Cardiac muscle cell (in vitro differentiated cells and primary cell): ENCODE measurements at regions not wholly inside any gene's neighbourhood (a gene's known extent, or its start where the extent isn't known, plus 50 kb on each side); places are given as distances from the start of the nearest gene placed in this dataset.

Experiments
- DNase-seq, 2 donors: peaks; one replicate each; pipeline versions ENCODE4 v3.0.0 to v3.0.0-alpha.2; 2010 to 2017; ENCODE audit warnings: low read depth in 1 of 2, low spot score in 1 of 2
- H3K27ac ChIP-seq: fragments of 200-600 bp; sonication (generic); 2 replicates; pipeline ENCODE4 v1.5.1; 2016
- H3K27me3 ChIP-seq: fragments of 200-600 bp; sonication (generic); 2 replicates; pipeline ENCODE4 v1.6.0; 2016; ENCODE audit warnings: control low read depth
- H3K36me3 ChIP-seq: fragments of 200-600 bp; sonication (generic); 2 replicates; pipeline ENCODE4 v1.5.1; 2016; ENCODE audit warnings: control low read depth
- H3K4me1 ChIP-seq: fragments of 200-600 bp; sonication (generic); 2 replicates; pipeline ENCODE4 v1.8.1; 2017; ENCODE audit warnings: low read depth, mild to moderate bottlenecking, mixed run types
- H3K4me3 ChIP-seq: fragments of 200-600 bp; sonication (generic); 2 replicates; pipeline ENCODE4 v1.5.1; 2016; ENCODE audit warnings: mild to moderate bottlenecking
- H3K9me3 ChIP-seq: fragments of 200-600 bp; sonication (generic); 2 replicates; pipeline ENCODE4 v1.5.1; 2017; ENCODE audit warnings: low read depth, mild to moderate bottlenecking, control low read depth
- TF ChIP-seq, protein P1 (sequence below): IDR thresholded peaks from 2 replicates; pipeline ENCODE4 v1.5.1; 2012; ENCODE audit warnings: low read depth, mild to moderate bottlenecking, low read length

DNA sequence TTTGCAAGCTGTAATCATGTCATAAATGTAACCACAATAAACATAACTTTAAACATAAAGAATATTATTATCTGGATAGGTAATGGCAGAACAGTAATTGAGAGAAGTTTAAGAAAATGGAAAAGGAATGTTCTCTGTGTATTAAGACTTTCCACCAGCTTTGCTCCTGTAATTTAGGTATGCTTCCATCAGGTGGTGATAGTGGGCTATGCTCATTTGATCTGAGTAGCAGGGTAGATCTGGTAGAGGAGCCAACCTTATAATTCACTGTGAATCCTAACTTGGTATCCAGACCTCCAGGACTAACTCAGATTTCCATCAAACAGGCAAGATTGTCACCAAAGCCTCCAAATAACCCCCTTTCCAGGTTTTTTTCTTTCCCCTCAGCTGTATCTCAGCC is 137.9 kb upstream of the ZKSCAN2 start:
- Histone ChIP-seq H3K9me3 (no peaks in the 10 kb centered on the region), H3K27ac (no peak overlapping the region), H3K36me3 (no peaks in the 10 kb centered on the region), H3K4me1 (no peaks in the 10 kb centered on the region), H3K4me3 (no peak overlapping the region), H3K27me3 (no peaks in the 10 kb centered on the region)
- TF ChIP-seq, protein P1, sequence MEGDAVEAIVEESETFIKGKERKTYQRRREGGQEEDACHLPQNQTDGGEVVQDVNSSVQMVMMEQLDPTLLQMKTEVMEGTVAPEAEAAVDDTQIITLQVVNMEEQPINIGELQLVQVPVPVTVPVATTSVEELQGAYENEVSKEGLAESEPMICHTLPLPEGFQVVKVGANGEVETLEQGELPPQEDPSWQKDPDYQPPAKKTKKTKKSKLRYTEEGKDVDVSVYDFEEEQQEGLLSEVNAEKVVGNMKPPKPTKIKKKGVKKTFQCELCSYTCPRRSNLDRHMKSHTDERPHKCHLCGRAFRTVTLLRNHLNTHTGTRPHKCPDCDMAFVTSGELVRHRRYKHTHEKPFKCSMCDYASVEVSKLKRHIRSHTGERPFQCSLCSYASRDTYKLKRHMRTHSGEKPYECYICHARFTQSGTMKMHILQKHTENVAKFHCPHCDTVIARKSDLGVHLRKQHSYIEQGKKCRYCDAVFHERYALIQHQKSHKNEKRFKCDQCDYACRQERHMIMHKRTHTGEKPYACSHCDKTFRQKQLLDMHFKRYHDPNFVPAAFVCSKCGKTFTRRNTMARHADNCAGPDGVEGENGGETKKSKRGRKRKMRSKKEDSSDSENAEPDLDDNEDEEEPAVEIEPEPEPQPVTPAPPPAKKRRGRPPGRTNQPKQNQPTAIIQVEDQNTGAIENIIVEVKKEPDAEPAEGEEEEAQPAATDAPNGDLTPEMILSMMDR = no peak
- no peak for DNase-seq

DNA sequence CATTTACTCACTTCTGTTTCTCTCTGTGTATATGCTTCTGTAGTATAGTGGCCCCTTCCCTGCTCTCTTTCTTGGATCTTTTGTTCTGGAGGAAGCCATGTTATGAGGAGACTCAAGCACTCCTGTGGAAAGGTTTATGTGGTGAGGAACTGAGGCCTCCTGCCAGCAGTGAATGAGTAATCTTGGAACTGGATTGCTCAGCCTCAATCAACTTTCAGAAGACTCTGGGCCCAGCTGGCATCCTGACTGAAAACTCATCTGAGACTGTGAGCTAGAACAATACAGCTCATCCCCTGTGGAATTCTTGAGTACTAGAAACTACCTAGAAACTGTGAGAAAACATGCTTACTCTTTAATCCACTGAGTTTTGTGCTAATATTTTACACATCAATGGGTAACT is 133.1 kb upstream of the ZKSCAN2 start:
- no peaks in the 10 kb centered on the region for H3K27me3 ChIP-seq
- no peaks in the 10 kb centered on the region for H3K36me3 ChIP-seq
- TF ChIP-seq, protein P1 = no peak
- H3K4me1 ChIP-seq = no peaks in the 10 kb centered on the region
- H3K27ac ChIP-seq = no peak overlapping the region
- DNase-seq = no peak
- no peak overlapping the region for H3K4me3 ChIP-seq
- no peaks in the 10 kb centered on the region for H3K9me3 ChIP-seq

DNA sequence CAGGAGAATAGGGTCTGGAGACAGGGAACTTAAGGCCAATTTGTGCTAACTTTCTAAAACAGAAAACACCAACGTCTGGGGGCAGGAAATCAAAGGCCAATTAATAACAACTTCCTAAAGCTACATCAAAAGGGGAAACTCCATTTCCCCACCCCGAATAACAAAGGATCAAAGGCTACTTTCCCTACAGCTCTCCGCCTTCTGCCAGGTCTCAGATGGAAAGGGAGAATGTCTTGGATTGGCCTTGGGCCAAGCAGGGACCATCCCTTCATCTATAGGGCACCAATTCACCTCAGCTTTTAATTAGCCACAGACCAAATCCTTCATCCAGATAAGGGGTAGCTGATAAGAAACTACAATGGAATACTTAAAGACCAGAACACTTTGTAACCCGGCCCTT is 116.9 kb upstream of the ZKSCAN2 start:
- H3K4me3 ChIP-seq = no peak overlapping the region
- no peaks in the 10 kb centered on the region for H3K4me1 ChIP-seq
- H3K9me3 ChIP-seq = no peaks in the 10 kb centered on the region
- H3K27ac ChIP-seq = no peak overlapping the region
- no peaks in the 10 kb centered on the region for H3K36me3 ChIP-seq
- TF ChIP-seq, protein P1 = no peak
- H3K27me3 ChIP-seq = no peaks in the 10 kb centered on the region
- DNase-seq = no peak

DNA sequence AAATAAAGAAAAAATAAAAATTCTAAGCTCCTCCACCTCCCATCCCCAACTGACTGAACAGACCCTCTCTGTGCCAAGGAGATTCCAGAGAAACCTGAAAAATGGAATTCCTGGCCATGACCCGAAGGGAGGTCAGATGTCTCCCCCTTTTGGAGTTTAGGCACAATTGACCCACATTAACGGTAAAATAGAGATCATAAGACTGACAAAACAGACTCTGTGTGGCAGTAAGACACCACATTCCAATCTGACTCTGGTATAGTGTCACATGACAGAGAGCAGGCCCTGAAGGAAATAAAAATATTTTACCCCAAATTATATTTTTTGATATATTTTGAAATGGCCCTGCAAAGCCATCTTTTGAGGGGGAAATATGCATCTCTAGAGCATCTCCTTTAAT is 115.1 kb upstream of the ZKSCAN2 start:
- no peaks in the 10 kb centered on the region for H3K9me3 ChIP-seq
- H3K4me3 ChIP-seq = no peak overlapping the region
- H3K36me3 ChIP-seq = no peaks in the 10 kb centered on the region
- no peaks in the 10 kb centered on the region for H3K27me3 ChIP-seq
- no peak for DNase-seq
- H3K27ac ChIP-seq = no peak overlapping the region
- no peaks in the 10 kb centered on the region for H3K4me1 ChIP-seq
- TF ChIP-seq, protein P1 = no peak

DNA sequence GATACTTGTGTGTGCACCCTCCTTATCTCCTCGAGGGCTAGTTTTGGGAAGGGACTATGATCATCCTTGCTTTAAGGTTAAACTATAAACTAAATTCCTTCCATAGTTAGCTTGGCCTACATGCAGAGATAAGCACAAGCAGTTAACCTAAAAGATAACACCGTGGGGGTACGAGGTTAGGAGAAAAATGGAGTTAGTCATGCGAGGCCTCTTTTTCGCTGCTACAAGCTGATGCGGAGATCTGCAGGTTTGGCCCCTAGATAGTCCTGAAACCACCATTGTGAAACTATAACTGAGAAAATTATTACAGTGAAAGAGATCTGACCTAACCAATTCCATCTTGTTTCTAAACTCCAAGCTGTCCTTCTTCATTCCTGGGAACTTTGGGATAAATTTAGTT is 113.7 kb upstream of the ZKSCAN2 start:
- H3K4me1 ChIP-seq = no peaks in the 10 kb centered on the region
- TF ChIP-seq, protein P1 = no peak

DNA sequence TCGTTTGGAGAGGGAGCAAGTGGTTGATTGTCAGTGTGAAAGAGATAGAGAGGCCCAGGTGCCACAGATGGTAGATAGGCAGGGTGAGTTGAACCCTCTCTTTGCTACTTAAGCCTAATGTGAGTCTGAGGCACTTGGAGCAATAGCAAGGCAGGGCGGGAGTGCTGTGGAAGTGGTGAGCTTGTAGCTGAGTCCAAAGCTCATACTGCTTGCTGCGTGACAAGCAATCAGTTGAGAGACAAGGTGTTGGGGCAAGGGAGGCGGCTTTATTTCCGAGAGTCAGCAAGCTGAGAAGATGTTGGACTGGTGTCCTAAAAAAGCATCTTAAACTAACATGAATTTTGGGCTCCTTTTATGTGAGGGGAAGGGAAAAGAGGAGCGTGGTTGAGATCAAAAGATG is 112.9 kb upstream of the ZKSCAN2 start:
- Histone ChIP-seq H3K27ac (no peak overlapping the region), H3K4me3 (no peak overlapping the region), H3K27me3 (no peaks in the 10 kb centered on the region), H3K36me3 (no peaks in the 10 kb centered on the region), H3K4me1 (no peaks in the 10 kb centered on the region), H3K9me3 (no peaks in the 10 kb centered on the region)
- DNase-seq = no peak
- TF ChIP-seq, protein P1 = no peak

More for the DNA sequence above, 113.7 kb upstream of the ZKSCAN2 start:
- H3K4me3 ChIP-seq = no peak overlapping the region
- no peak overlapping the region for H3K27ac ChIP-seq
- H3K27me3 ChIP-seq = no peaks in the 10 kb centered on the region
- H3K36me3 ChIP-seq = no peaks in the 10 kb centered on the region
- no peak for DNase-seq
- H3K9me3 ChIP-seq = no peaks in the 10 kb centered on the region
